Liver (tissue), 8 donors: ENCODE measurements at regions not wholly inside any gene's neighbourhood (a gene's known extent, or its start where the extent isn't known, plus 50 kb on each side); places are given as distances from the start of the nearest gene placed in this dataset.

Experiments
- DNase-seq: peaks from one replicate; pipeline ENCODE4 v3.0.0-alpha.2; 2017; ENCODE audit warnings: low spot score
- H3K27ac ChIP-seq, 2 donors: one replicate each; pipeline ENCODE4 v1.7.0; 2013; ENCODE audit warnings: inconsistent platforms in 2 of 2, low read length in 2 of 2, control low read depth in 1 of 2, low read depth in 1 of 2, mild to moderate bottlenecking in 1 of 2
- H3K27me3 ChIP-seq, 4 donors: one replicate each; pipeline versions ENCODE4 v1.6.1 to v1.7.0; 2013; ENCODE audit warnings: low read length in 3 of 4, inconsistent platforms in 1 of 4, mild to moderate bottlenecking in 1 of 4, moderate library complexity in 1 of 4; ENCODE audit not compliant: control insufficient read depth in 4 of 4, insufficient read depth in 4 of 4
- H3K36me3 ChIP-seq, 4 donors: one replicate each; pipeline versions ENCODE4 v1.6.1 to v1.7.0; 2013; ENCODE audit warnings: low read length in 3 of 4, mild to moderate bottlenecking in 3 of 4, low read depth in 1 of 4, moderate library complexity in 1 of 4; ENCODE audit not compliant: control insufficient read depth in 4 of 4, insufficient read depth in 3 of 4
- H3K4me1 ChIP-seq, 4 donors: one replicate each; pipeline versions ENCODE4 v1.6.1 to v1.7.0; 2013; ENCODE audit warnings: low read length in 3 of 4, mild to moderate bottlenecking in 3 of 4, moderate library complexity in 1 of 4; ENCODE audit not compliant: control insufficient read depth in 4 of 4, insufficient read depth in 4 of 4
- H3K4me3 ChIP-seq, 3 donors: one replicate each; pipeline versions ENCODE4 v1.6.1 to v1.7.0; 2013; ENCODE audit warnings: low read length in 3 of 3, control low read depth in 1 of 3, low read depth in 1 of 3, mild to moderate bottlenecking in 1 of 3
- H3K9ac ChIP-seq, 2 donors: one replicate each; pipeline ENCODE4 v1.7.0; 2013; ENCODE audit warnings: low read length in 2 of 2, mild to moderate bottlenecking in 2 of 2, moderate library complexity in 2 of 2, control low read depth in 1 of 2, low read depth in 1 of 2
- H3K9me3 ChIP-seq, 4 donors: one replicate each; pipeline versions ENCODE4 v1.6.1 to v1.7.0; 2013; ENCODE audit warnings: low read length in 3 of 4; ENCODE audit not compliant: control insufficient read depth in 4 of 4
- ATF3 ChIP-seq: IDR thresholded peaks from 2 replicates; pipeline ENCODE4 v1.6.1; 2016; ENCODE audit warnings: antibody characterized with exemption
- CTCF ChIP-seq: fragments of 150-350 bp; IDR thresholded peaks from 2 replicates; pipeline ENCODE4 v1.5.1; 2017; ENCODE audit warnings: improper control_type of control experiment, low read depth, low read length; ENCODE audit not compliant: missing input control
- EGR1 ChIP-seq, 2 donors: IDR thresholded peaks; 2 replicates each; pipeline ENCODE4 v1.6.1; 2016 to 2018; ENCODE audit warnings: antibody characterized with exemption in 2 of 2, low read depth in 2 of 2
- FOXA1 ChIP-seq: IDR thresholded peaks from 2 replicates; pipeline ENCODE4 v1.6.1; 2016; ENCODE audit warnings: antibody characterized with exemption
- FOXA2 ChIP-seq: IDR thresholded peaks from 2 replicates; pipeline ENCODE4 v1.6.1; 2016; ENCODE audit warnings: antibody characterized with exemption
- GABPA ChIP-seq, 2 donors: IDR thresholded peaks in 1 of 2; conservative IDR thresholded peaks in 1 of 2; 2 replicates each; pipeline ENCODE4 v1.6.1; 2016; ENCODE audit warnings: antibody characterized with exemption in 2 of 2, mild to moderate bottlenecking in 1 of 2, moderate library complexity in 1 of 2
- HNF4G ChIP-seq: IDR thresholded peaks from 2 replicates; pipeline ENCODE4 v1.6.1; 2016; ENCODE audit warnings: antibody characterized with exemption
- JUND ChIP-seq, 2 donors: IDR thresholded peaks; 2 replicates each; pipeline ENCODE4 v1.6.1; 2016; ENCODE audit warnings: antibody characterized with exemption in 2 of 2
- MAX ChIP-seq: IDR thresholded peaks from 2 replicates; pipeline ENCODE4 v1.6.1; 2016; ENCODE audit warnings: antibody characterized with exemption
- NR2F2 ChIP-seq: IDR thresholded peaks from 2 replicates; pipeline ENCODE4 v1.6.1; 2016; ENCODE audit warnings: antibody characterized with exemption
- RXRA ChIP-seq, 2 donors: IDR thresholded peaks; 2 replicates each; pipeline ENCODE4 v1.6.1; 2017 to 2018; ENCODE audit warnings: antibody characterized with exemption in 2 of 2, mild to moderate bottlenecking in 1 of 2
- SP1 ChIP-seq: IDR thresholded peaks from 2 replicates; pipeline ENCODE4 v1.6.1; 2018; ENCODE audit warnings: antibody characterized with exemption, mild to moderate bottlenecking
- YY1 ChIP-seq: IDR thresholded peaks from 2 replicates; pipeline ENCODE4 v1.6.1; 2016; ENCODE audit warnings: antibody characterized with exemption, mild to moderate bottlenecking
- ZBTB33 ChIP-seq: IDR thresholded peaks from 2 replicates; pipeline ENCODE4 v1.6.1; 2016; ENCODE audit warnings: antibody characterized with exemption
- WGBS: extraction: QIAGEN DNeasy Blood & Tissue Kit; methylation state at CpG from one replicate; pipeline ENCODE4 v1.1.7; 2013; 5-methylcytosine and 5-hydroxymethylcytosine counted together
- donor health status: healthy.
- donor health status: healthy.
- donor health status: healthy.
- donor health status: healthy.
- donor health status: healthy.

- no peak overlapping the region for H3K27ac ChIP-seq
- H3K36me3 ChIP-seq, result no peaks in the 10 kb centered on the region
- TF ChIP-seq NR2F2 (no peak), GABPA (IDR thresholded peaks at IDR 0.05 in 1 of 2, conservative IDR thresholded peaks at IDR 0.05 in 1 of 2) (no peak), FOXA1 (no peak), ATF3 (no peak), RXRA (IDR thresholded peaks at IDR 0.05) (no peak), FOXA2 (no peak), YY1 (no peak), CTCF (no peak), JUND (IDR thresholded peaks at IDR 0.05) (no peak), SP1 (no peak)
- peaks cover 0 to 5% (median 1%) of the 10 kb centered on the region in 4 donors for H3K4me1 ChIP-seq
- no peaks in the 10 kb centered on the region for H3K9me3 ChIP-seq
- no peak for DNase-seq
- no peaks in the 10 kb centered on the region for H3K27me3 ChIP-seq
- H3K9ac ChIP-seq, result no peak overlapping the region
- H3K4me3 ChIP-seq, result no peak overlapping the region
Observed at GRCh38 chr9:12879961-12880360, 105.1 kb downstream of the LURAP1L start.

- Histone ChIP-seq H3K9ac (no peak overlapping the region), H3K4me3 (no peak overlapping the region), H3K36me3 (no peaks in the 10 kb centered on the region), H3K4me1 (peaks cover 0 to 5% (median 1%) of the 10 kb centered on the region in 4 donors), H3K27ac (no peak overlapping the region), H3K9me3 (no peaks in the 10 kb centered on the region), H3K27me3 (no peaks in the 10 kb centered on the region)
- no peak for TF ChIP-seq RXRA (IDR thresholded peaks at IDR 0.05)
- TF ChIP-seq HNF4G, result no peak
- no peak for TF ChIP-seq CTCF
- no peak for TF ChIP-seq YY1
- no peak for TF ChIP-seq FOXA1
- no peak for TF ChIP-seq JUND (IDR thresholded peaks at IDR 0.05)
- 77% methylated on average over 3 of the region's 3 CpGs for WGBS
- DNase-seq, result no peak
Observed at GRCh38 chr9:12880406-12881015, 105.7 kb downstream of the LURAP1L start.

GRCh38 chr9:12882430-12882829, 107.6 kb downstream of the LURAP1L start:
- WGBS, result 70% methylated on average over 2 of the region's 2 CpGs
- DNase-seq, result no peak
- Histone ChIP-seq H3K27ac (no peak overlapping the region), H3K4me3 (no peak overlapping the region), H3K9me3 (no peaks in the 10 kb centered on the region), H3K36me3 (no peaks in the 10 kb centered on the region), H3K9ac (no peak overlapping the region), H3K4me1 (peaks cover 0 to 5% (median 1%) of the 10 kb centered on the region in 4 donors), H3K27me3 (no peaks in the 10 kb centered on the region)
- TF ChIP-seq CTCF, result no peak
- TF ChIP-seq FOXA1, result no peak
- no peak for TF ChIP-seq MAX
- TF ChIP-seq YY1, result no peak
- TF ChIP-seq EGR1 (IDR thresholded peaks at IDR 0.05; ENCODE audit: low read depth in 2 of 2), result no peak
- TF ChIP-seq GABPA (IDR thresholded peaks at IDR 0.05 in 1 of 2, conservative IDR thresholded peaks at IDR 0.05 in 1 of 2), result no peak
- no peak for TF ChIP-seq ZBTB33
- TF ChIP-seq SP1, result no peak
- TF ChIP-seq FOXA2, result no peak
- no peak for TF ChIP-seq HNF4G
- TF ChIP-seq JUND (IDR thresholded peaks at IDR 0.05), result no peak
- no peak for TF ChIP-seq ATF3
